Mucosa of rectum (tissue), 2 donors: ENCODE measurements at regions not wholly inside any gene's neighbourhood (a gene's known extent, or its start where the extent isn't known, plus 50 kb on each side); places are given as distances from the start of the nearest gene placed in this dataset.

Source experiments
- H3K27ac ChIP-seq, 2 donors: one replicate each; pipeline ENCODE4 v1.7.0; 2013; ENCODE audit warnings: inconsistent platforms in 2 of 2, low read depth in 2 of 2, low read length in 2 of 2
- H3K27me3 ChIP-seq, 2 donors: one replicate each; pipeline ENCODE4 v1.7.0; 2013; ENCODE audit warnings: low read length in 2 of 2; ENCODE audit not compliant: control insufficient read depth in 2 of 2, insufficient read depth in 2 of 2
- H3K36me3 ChIP-seq, 2 donors: one replicate each; pipeline ENCODE4 v1.7.0; 2013; ENCODE audit warnings: low read length in 2 of 2; ENCODE audit not compliant: control insufficient read depth in 2 of 2, insufficient read depth in 2 of 2
- H3K4me1 ChIP-seq, 2 donors: one replicate each; pipeline ENCODE4 v1.7.0; 2013; ENCODE audit warnings: low read length in 2 of 2, mild to moderate bottlenecking in 1 of 2; ENCODE audit not compliant: control insufficient read depth in 2 of 2, insufficient read depth in 2 of 2
- H3K4me3 ChIP-seq, 2 donors: one replicate each; pipeline ENCODE4 v1.7.0; 2013; ENCODE audit warnings: low read length in 2 of 2
- H3K9ac ChIP-seq, 2 donors: one replicate each; pipeline ENCODE4 v1.7.0; 2013; ENCODE audit warnings: low read length in 2 of 2, low read depth in 1 of 2, mild to moderate bottlenecking in 1 of 2
- H3K9me3 ChIP-seq, 2 donors: one replicate each; pipeline ENCODE4 v1.7.0; 2013; ENCODE audit warnings: low read length in 2 of 2; ENCODE audit not compliant: control insufficient read depth in 2 of 2
- donor health status: healthy.
- donor health status: Normal muscosa, but diverticular disease.

DNA sequence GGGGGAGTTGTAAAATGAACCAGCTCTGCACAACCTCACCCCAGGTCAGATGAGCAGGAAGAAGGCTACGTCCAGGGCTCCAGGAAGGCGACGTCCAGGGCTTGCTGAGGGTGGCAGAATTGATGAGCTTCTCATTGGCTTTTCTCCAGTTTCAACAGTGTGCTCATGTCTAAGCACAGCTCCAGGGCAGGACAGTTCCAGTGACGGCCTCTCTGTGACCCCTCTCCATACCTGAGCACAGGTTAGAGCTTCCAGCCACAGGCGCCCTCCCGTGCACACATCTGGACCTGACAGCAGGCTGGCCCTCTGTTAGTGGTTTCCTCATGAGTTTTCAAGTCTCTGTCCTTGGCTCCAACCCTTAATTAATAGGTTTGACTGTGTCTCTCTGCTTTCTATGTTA, 327.6 kb downstream of the ZNF516 start:
- Histone ChIP-seq H3K27ac (no peak overlapping the region), H3K4me1 (no peaks in the 10 kb centered on the region), H3K9ac (no peak overlapping the region), H3K9me3 (no peaks in the 10 kb centered on the region), H3K4me3 (no peak overlapping the region), H3K36me3 (no peaks in the 10 kb centered on the region), H3K27me3 (no peaks in the 10 kb centered on the region)

DNA sequence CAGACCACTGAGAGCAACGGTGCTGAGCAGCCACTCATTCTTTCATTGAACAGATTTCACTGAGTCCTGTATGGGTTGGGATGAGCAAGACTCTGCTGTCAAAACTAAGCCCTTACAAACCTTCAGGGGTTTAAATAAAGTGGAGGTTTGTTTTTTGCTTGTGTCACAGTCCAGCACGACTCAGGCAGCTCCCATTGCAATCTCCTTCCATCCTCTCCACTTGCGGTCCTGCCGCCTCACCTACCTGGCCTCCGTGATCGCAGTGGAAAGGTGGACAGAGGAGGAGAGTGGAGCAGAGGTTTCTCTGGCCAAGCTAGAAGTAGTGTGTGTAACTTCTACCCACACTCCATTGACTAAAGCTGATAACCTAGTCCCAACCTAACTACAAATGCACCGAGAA, 332.2 kb downstream of the ZNF516 start:
- Histone ChIP-seq H3K27ac (no peak overlapping the region), H3K27me3 (no peaks in the 10 kb centered on the region), H3K4me3 (no peak overlapping the region), H3K4me1 (no peaks in the 10 kb centered on the region), H3K36me3 (no peaks in the 10 kb centered on the region), H3K9ac (no peak overlapping the region), H3K9me3 (no peaks in the 10 kb centered on the region)

DNA sequence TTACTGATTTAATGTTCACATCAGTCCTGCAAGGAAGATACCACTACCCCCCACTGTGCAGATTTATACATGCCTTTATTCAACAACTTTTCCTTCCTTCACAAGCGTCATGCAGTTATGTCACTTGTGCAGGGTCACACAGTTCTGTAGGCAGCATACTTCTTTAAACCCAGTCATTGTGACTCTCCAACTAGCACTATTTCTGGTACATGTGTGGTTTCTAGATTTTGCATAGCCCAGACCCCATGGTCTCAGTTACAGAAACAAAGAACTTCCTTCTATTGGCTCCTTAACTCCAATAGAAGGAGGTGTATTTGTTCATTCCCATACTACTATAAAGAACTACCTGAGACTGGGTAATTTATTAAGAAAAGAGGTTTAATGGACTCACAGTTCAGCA, 333.1 kb downstream of the ZNF516 start:
- H3K27me3 ChIP-seq: no peaks in the 10 kb centered on the region

DNA sequence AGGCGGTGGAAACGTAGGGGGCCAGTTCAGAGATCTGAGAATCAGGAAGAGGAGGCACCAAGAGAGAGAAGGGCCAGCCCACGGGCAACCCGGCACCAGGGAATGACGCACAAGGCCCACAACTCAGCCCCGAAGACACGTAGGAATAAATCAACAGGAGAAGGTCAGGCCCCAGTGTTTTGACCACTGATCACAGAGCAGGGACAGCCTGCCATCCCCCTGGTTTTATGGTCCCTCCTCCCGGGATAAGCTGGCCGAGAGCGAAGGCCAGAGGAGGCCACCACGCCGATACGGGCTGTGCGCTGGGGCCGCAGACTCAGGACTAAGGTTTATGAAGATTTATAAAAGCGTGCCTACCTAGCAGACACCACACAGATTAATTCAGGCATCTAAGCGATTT, 341.4 kb downstream of the ZNF516 start:
- H3K9ac ChIP-seq: no peak overlapping the region
- H3K4me3 ChIP-seq: no peak overlapping the region
- H3K27ac ChIP-seq: no peak overlapping the region
- no peaks in the 10 kb centered on the region for H3K27me3 ChIP-seq
- no peaks in the 10 kb centered on the region for H3K36me3 ChIP-seq
- no peaks in the 10 kb centered on the region for H3K4me1 ChIP-seq
- H3K9me3 ChIP-seq: peaks cover 0 to 2% of the 10 kb centered on the region in 2 donors

More for the DNA sequence above, 333.1 kb downstream of the ZNF516 start:
- Histone ChIP-seq H3K27ac (no peak overlapping the region), H3K9ac (no peak overlapping the region), H3K4me1 (no peaks in the 10 kb centered on the region), H3K9me3 (no peaks in the 10 kb centered on the region), H3K4me3 (no peak overlapping the region), H3K36me3 (no peaks in the 10 kb centered on the region)

DNA sequence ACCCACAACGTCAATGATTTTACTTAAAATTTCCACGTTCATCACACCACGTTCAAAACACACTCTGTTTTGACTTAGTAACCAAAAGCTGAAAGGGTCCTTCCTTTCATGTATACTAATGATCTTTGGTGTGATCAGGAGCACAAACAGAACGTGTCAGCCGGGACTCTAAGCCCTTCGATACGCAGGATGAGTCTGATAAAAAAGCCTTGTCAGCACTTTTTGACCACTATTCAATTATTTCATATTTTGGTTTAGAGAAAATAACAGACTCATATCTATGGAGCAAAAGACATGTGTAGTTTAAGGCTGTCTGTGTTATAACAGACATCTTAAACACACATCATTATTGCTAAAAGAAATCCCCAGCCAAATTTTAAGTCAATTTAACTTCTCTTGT, 345.3 kb downstream of the ZNF516 start:
- Histone ChIP-seq H3K4me1 (no peaks in the 10 kb centered on the region), H3K9me3 (no peaks in the 10 kb centered on the region), H3K36me3 (no peaks in the 10 kb centered on the region)

DNA sequence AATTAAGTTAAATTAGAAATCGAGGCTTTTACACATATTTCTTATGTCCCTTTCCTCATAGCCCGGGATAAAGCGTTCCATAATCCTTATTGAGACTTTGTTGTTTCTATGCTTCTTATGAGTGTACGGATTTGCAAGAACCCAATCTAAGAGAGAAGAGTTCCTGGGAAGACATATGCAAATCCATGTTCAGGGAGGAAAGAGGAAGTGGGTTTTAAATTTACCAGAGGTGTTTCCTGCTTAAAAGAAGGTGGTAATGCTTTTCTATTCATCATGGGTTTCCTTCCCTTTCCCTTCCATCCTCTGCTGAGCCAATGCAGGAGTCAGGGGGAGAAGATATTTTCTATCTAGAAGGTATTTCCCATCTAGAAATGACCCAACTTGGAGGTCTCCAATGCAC, 345.8 kb downstream of the ZNF516 start:
- no peak overlapping the region for H3K9ac ChIP-seq
- H3K36me3 ChIP-seq: no peaks in the 10 kb centered on the region
- H3K27me3 ChIP-seq: no peaks in the 10 kb centered on the region
- no peaks in the 10 kb centered on the region for H3K4me1 ChIP-seq
- H3K27ac ChIP-seq: no peak overlapping the region
- H3K9me3 ChIP-seq: no peaks in the 10 kb centered on the region
- no peak overlapping the region for H3K4me3 ChIP-seq

More for the DNA sequence above, 345.3 kb downstream of the ZNF516 start:
- no peak overlapping the region for H3K27ac ChIP-seq
- no peak overlapping the region for H3K9ac ChIP-seq
- no peaks in the 10 kb centered on the region for H3K27me3 ChIP-seq
- H3K4me3 ChIP-seq: no peak overlapping the region

DNA sequence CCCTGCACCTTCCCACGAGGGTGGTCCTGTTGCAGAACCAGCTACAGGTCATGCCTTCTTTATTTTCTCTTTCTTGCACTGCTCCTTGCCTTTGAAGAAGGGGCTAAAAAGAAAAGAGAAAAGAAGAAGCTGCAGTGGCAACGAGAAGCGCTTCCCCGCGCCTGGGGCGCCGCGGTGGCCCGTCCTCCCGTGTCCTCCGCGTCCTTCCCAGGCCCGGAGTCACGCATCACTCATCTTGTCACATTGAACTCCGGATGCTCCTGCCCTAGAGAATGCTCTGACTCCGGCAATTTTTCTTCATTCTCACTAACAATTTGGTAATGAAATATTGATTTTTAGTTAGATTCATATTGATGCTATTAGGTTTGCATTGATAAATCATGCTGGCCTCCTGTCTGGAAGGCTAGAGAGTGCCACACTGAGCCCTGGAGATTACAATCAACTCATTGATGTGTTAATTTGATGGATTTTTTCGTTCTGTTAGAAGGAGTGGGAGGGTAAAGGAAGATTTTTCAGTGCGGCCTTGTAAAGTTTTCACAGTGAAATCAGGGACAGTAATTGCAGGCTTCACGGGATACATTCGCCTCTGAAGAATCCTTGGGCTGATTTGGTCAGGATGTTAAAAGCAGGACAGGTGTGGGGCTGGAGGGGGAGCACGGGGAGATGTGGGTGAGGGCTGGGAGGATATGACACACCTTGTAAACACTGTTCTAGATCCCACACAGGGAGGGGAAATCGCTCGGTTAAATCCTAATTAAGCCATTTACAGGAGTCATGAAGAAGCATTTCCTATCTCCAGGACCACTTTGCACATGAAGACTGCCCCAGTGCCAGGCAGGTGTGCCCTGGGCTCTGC, 349.3 kb downstream of the ZNF516 start:
- no peaks in the 10 kb centered on the region for H3K36me3 ChIP-seq
- no peak overlapping the region for H3K9ac ChIP-seq
- no peak overlapping the region for H3K4me3 ChIP-seq
- no peaks in the 10 kb centered on the region for H3K4me1 ChIP-seq
- H3K9me3 ChIP-seq: no peaks in the 10 kb centered on the region
- no peak overlapping the region for H3K27ac ChIP-seq
- no peaks in the 10 kb centered on the region for H3K27me3 ChIP-seq

DNA sequence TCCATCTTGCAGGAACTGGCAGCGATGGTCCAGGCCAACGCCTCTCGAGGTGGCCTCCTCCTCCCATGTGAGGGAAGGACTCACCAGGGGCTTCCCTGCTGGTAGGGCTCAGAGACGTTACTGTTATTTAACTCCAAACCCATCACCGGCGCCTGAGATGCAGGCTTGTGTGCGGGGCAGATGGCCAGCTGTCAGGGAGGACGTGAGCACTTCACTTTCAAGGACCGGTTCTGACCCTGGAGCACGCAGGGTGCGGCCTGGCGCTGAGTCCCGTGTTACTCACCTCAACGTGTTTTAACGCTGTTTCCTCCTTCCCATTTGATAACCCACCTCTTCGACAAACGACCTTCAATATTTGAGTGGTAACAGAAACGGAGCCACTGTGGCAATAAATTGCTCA, 350.2 kb downstream of the ZNF516 start:
- Histone ChIP-seq H3K4me3 (no peak overlapping the region), H3K27me3 (no peaks in the 10 kb centered on the region), H3K36me3 (no peaks in the 10 kb centered on the region), H3K4me1 (no peaks in the 10 kb centered on the region), H3K9ac (no peak overlapping the region), H3K9me3 (no peaks in the 10 kb centered on the region), H3K27ac (no peak overlapping the region)

DNA sequence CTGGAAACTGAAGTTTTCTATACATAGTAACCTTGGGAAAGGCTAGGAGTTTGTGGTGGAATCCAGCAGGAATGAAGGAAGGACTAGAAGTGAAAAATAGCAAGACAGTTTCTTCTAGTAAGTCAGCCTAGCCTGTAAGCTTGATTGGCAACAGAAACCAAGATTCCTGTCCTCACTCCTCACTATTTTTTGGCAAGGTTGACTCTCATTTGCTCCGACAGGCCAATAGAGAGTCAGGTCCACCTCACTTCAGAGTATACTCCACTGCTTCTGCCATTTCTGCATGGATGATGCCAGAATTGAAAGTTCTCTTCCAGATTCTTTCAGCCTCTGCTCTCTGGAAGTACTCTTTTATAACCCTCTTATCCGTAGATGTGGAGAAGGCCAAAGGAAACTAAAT, 352.4 kb downstream of the ZNF516 start:
- no peaks in the 10 kb centered on the region for H3K9me3 ChIP-seq
- H3K36me3 ChIP-seq: no peaks in the 10 kb centered on the region
- H3K9ac ChIP-seq: no peak overlapping the region
- H3K27ac ChIP-seq: no peak overlapping the region
- H3K4me3 ChIP-seq: no peak overlapping the region
- H3K27me3 ChIP-seq: no peaks in the 10 kb centered on the region
- H3K4me1 ChIP-seq: no peaks in the 10 kb centered on the region

DNA sequence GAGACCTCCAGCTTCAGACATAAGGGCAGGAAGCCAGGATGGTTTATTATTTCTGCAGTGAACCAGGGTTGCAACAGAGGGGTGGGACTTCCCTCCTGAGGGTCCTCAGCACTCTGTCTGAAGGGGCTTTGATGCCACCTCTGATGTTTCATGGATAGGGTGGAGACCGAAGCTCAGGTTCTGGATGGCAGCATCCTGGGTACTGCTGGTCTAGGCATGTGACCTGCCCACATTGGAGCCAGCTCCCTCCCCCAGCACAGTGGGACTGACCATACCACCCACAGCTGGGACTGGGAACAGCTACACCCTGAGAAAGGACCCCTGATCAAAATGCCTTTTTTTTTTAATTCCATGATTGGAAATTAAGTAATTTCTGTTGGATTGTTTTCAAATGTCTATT, 355.2 kb downstream of the ZNF516 start:
- no peaks in the 10 kb centered on the region for H3K36me3 ChIP-seq
- H3K27ac ChIP-seq: no peak overlapping the region
- H3K9me3 ChIP-seq: no peaks in the 10 kb centered on the region
- no peak overlapping the region for H3K9ac ChIP-seq
- no peaks in the 10 kb centered on the region for H3K4me1 ChIP-seq
- H3K4me3 ChIP-seq: no peak overlapping the region
- H3K27me3 ChIP-seq: no peaks in the 10 kb centered on the region
